ENCODE measurements at regions not wholly inside any gene's neighbourhood (a gene's known extent, or its start where the extent isn't known, plus 50 kb on each side); places are given as distances from the start of the nearest gene placed in this dataset.

GRCh38 chr1:236338096-236338495, 56.0 kb upstream of the EDARADD start:
- no peak for TF ChIP-seq POLR2A (IDR thresholded peaks at IDR 0.05)
- TF ChIP-seq CTCF (IDR thresholded peaks at IDR 0.05), result no peak
